ENCODE measurements at regions not wholly inside any gene's neighbourhood (a gene's known extent, or its start where the extent isn't known, plus 50 kb on each side); places are given as distances from the start of the nearest gene placed in this dataset.

DNA sequence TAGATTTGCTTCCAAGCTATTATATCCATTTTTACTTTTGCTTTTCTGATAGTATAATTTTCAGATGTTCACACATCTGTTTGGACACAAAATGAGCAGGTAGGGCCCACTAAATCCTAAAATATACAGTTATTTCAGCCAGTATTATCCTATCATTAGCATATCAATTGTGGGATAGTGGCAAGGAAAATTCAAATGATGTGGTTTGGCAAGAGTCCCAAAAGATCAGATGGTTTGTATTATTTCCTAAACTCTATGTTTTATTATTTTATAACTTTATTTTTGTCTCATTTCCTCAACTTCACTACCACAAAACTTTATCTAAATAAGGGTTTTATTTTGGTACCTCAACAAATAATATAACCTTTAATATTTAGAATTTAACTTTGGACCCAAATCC is 1659.6 kb downstream of the NCAM2 start:
- no peak for DNase-seq (ENCODE audit: low read depth in 1 of 2, low spot score in 2 of 2)
- no peak overlapping the region for H3K9ac ChIP-seq (replicated peaks in 1 of 4; ENCODE audit: extremely low read depth in 1 of 4, low read depth in 3 of 4, low read length in 3 of 4)
- TF ChIP-seq ZNF274 (IDR thresholded peaks at IDR 0.05; ENCODE audit: borderline replicate concordance, extremely low read depth, low read length) (no peak), JUND (IDR thresholded peaks at IDR 0.05; ENCODE audit: low read length) (no peak), RBBP5 (IDR thresholded peaks at IDR 0.05; ENCODE audit: borderline replicate concordance, low read depth, low read length) (no peak), POLR2AphosphoS5 (IDR thresholded peaks at IDR 0.05; ENCODE audit: low read depth, low read length) (no peak), RFX5 (IDR thresholded peaks at IDR 0.05; ENCODE audit: borderline replicate concordance, low read depth, low read length) (no peak), SRF (IDR thresholded peaks at IDR 0.05; ENCODE audit: low read depth, low read length) (no peak), EGR1 (IDR thresholded peaks at IDR 0.05; ENCODE audit: borderline replicate concordance, low read depth, low read length) (no peak), FOSL1 (IDR thresholded peaks at IDR 0.05; ENCODE audit: insufficient read depth, low read depth, low read length) (no peak), SP1 (IDR thresholded peaks at IDR 0.05; ENCODE audit: low read depth, low read length) (no peak), RAD21 (IDR thresholded peaks at IDR 0.05 in 1 of 2, conservative IDR thresholded peaks at IDR 0.05 in 1 of 2; ENCODE audit: low read depth in 2 of 2, low read length in 2 of 2) (no peak), SIX5 (IDR thresholded peaks at IDR 0.05; ENCODE audit: low read depth, low read length) (no peak), HDAC6 (IDR thresholded peaks at IDR 0.05; ENCODE audit: low read depth, low read length) (no peak), EZH2 (IDR thresholded peaks at IDR 0.05; ENCODE audit: low read depth, low read length, severe bottlenecking) (no peak), EP300 (IDR thresholded peaks at IDR 0.05; ENCODE audit: borderline replicate concordance in 1 of 2, low read depth in 2 of 2, low read length in 2 of 2) (no peak), RXRA (IDR thresholded peaks at IDR 0.05; ENCODE audit: insufficient read depth, low read depth, low read length) (no peak)
- TF ChIP-seq, protein P1, sequence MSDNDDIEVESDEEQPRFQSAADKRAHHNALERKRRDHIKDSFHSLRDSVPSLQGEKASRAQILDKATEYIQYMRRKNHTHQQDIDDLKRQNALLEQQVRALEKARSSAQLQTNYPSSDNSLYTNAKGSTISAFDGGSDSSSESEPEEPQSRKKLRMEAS (IDR thresholded peaks at IDR 0.05) = no peak
- no peaks in the 10 kb centered on the region for H3K27me3 ChIP-seq (replicated peaks in 1 of 4; ENCODE audit: control insufficient read depth in 3 of 4, extremely low read depth in 1 of 4, insufficient read depth in 3 of 4, low read length in 3 of 4)
- no peak overlapping the region for H3K4me3 ChIP-seq (ENCODE audit: extremely low read depth in 1 of 4, insufficient read depth in 2 of 4, low read depth in 3 of 4, low read length in 4 of 4)
- no peak overlapping the region for H2AFZ ChIP-seq (ENCODE audit: low read length)
- H4K5ac ChIP-seq (ENCODE audit: insufficient read length, low read depth, low read length) = no peak overlapping the region
- no peak overlapping the region for H4K91ac ChIP-seq (replicated peaks; ENCODE audit: insufficient read length, low read length)
- H2BK20ac ChIP-seq (ENCODE audit: low read length) = no peak overlapping the region
- no peaks in the 10 kb centered on the region for H3K23me2 ChIP-seq (ENCODE audit: low read depth, low read length)
- H3K56ac ChIP-seq (replicated peaks; ENCODE audit: insufficient read length, low read depth, low read length) = no peak overlapping the region
- H3K27ac ChIP-seq (ENCODE audit: low read depth, low read length) = no peak overlapping the region
- CTCF ChIA-PET (ENCODE audit: partially characterized antibody) = interaction anchor here (0.7 kb wide), 1 partner anchor 13 kb away, joined by 3 read pairs; no protein-coding TSS in a partner anchor
- H3K36me3 ChIP-seq (ENCODE audit: control insufficient read depth in 2 of 4, insufficient read depth in 4 of 4, low read length in 3 of 4) = no peaks in the 10 kb centered on the region
- H3K79me1 ChIP-seq (ENCODE audit: low read depth, low read length) = no peaks in the 10 kb centered on the region
- no peak overlapping the region for H2BK12ac ChIP-seq (ENCODE audit: low read depth, low read length)
- H3K79me2 ChIP-seq (ENCODE audit: control insufficient read depth in 1 of 2, insufficient read depth in 2 of 2, low read length in 2 of 2) = no peaks in the 10 kb centered on the region
- H3K4ac ChIP-seq (replicated peaks; ENCODE audit: insufficient read length, low read depth, low read length) = no peak overlapping the region
- no peak overlapping the region for H3K23ac ChIP-seq (ENCODE audit: insufficient read length)
- no peak for FAIRE-seq
- H4K20me1 ChIP-seq (replicated peaks in 1 of 2; ENCODE audit: control insufficient read depth in 1 of 2, insufficient read depth in 2 of 2, low read length in 2 of 2) = no peaks in the 10 kb centered on the region
- no peak overlapping the region for H2BK15ac ChIP-seq (ENCODE audit: low read length)
- no peak overlapping the region for H2AK5ac ChIP-seq (ENCODE audit: low read depth, low read length)
- H3K18ac ChIP-seq (ENCODE audit: extremely low read depth, low read length) = no peak overlapping the region
- POLR2A ChIA-PET (ENCODE audit: partially characterized antibody) = no interaction called here
- no peak overlapping the region for H2BK120ac ChIP-seq (replicated peaks; ENCODE audit: low read depth, low read length)
- H3K4me1 ChIP-seq (replicated peaks in 1 of 4; ENCODE audit: control insufficient read depth in 3 of 4, insufficient read depth in 4 of 4, low read length in 3 of 4) = no peaks in the 10 kb centered on the region
- no peak overlapping the region for H3K4me2 ChIP-seq (ENCODE audit: insufficient read depth in 1 of 2, low read depth in 2 of 2, low read length in 2 of 2)
- no peak overlapping the region for H4K8ac ChIP-seq (ENCODE audit: extremely low read depth, insufficient read depth, low read length)
- no peak overlapping the region for H3K14ac ChIP-seq (ENCODE audit: insufficient read length)
- no peak overlapping the region for H2BK5ac ChIP-seq (ENCODE audit: low read depth, low read length)
- no peaks in the 10 kb centered on the region for H3K9me3 ChIP-seq (ENCODE audit: insufficient read depth in 2 of 2, low read depth in 1 of 2, low read length in 1 of 2)

Data from H1 (cell line).